ENCODE measurements at regions not wholly inside any gene's neighbourhood (a gene's known extent, or its start where the extent isn't known, plus 50 kb on each side); places are given as distances from the start of the nearest gene placed in this dataset.

GRCh38 chr1:209379280-209379679 is 204.2 kb upstream of the CAMK1G start (continued):
- TF ChIP-seq ZIC2 (tag by site-specific recombination; IDR thresholded peaks at IDR 0.05) (no peak), ZNF114 (tag by site-specific recombination; IDR thresholded peaks at IDR 0.05) (no peak), ZNF529 (tag by site-specific recombination; IDR thresholded peaks at IDR 0.05; ENCODE audit: insufficient replicate concordance) (no peak), KLF9 (tag by site-specific recombination; IDR thresholded peaks at IDR 0.05; ENCODE audit: low read depth) (no peak), ZNF426 (tag by site-specific recombination; IDR thresholded peaks at IDR 0.05) (no peak), ZNF473 (tag by site-specific recombination; IDR thresholded peaks at IDR 0.05) (no peak), ZNF692 (tag by site-specific recombination; IDR thresholded peaks at IDR 0.05) (no peak), INSM2 (tag by site-specific recombination; IDR thresholded peaks at IDR 0.05) (no peak), ZNF366 (tag by site-specific recombination; conservative IDR thresholded peaks at IDR 0.05) (no peak)

- no peaks in the 10 kb centered on the region for H3K9me3 ChIP-seq (ENCODE audit: control insufficient read depth, insufficient read depth, low read depth, low read length)
- no peak overlapping the region for H3K4me3 ChIP-seq (ENCODE audit: low read depth, low read length)
- H3K4me1 ChIP-seq (ENCODE audit: control insufficient read depth, insufficient read depth, low read length) = no peaks in the 10 kb centered on the region
- CTCF ChIA-PET = interaction anchor here (0.7 kb wide), 1 partner anchor 27 kb away, joined by 3 read pairs; no protein-coding TSS in a partner anchor
- POLR2A ChIA-PET = no interaction called here
- H3K36me3 ChIP-seq (ENCODE audit: control insufficient read depth in 2 of 2, insufficient read depth in 1 of 2, low read length in 2 of 2) = no peaks in the 10 kb centered on the region
- TF ChIP-seq ZNF311 (tag by site-specific recombination; IDR thresholded peaks at IDR 0.05; ENCODE audit: borderline replicate concordance) (no peak), HOXC10 (CRISPR knock-in tag; IDR thresholded peaks at IDR 0.05) (no peak), ZNF214 (tag by site-specific recombination; IDR thresholded peaks at IDR 0.05; ENCODE audit: borderline replicate concordance) (no peak), ATF2 (tag by site-specific recombination; IDR thresholded peaks at IDR 0.05; ENCODE audit: low read depth) (no peak), ZNF558 (tag by site-specific recombination; IDR thresholded peaks at IDR 0.05) (no peak), ZNF658 (tag by site-specific recombination; IDR thresholded peaks at IDR 0.05) (no peak), ZNF10 (tag by site-specific recombination; IDR thresholded peaks at IDR 0.05) (no peak), PBX3 (CRISPR knock-in tag; IDR thresholded peaks at IDR 0.05) (no peak), ZNF404 (tag by site-specific recombination; IDR thresholded peaks at IDR 0.05) (no peak), ZNF18 (tag by site-specific recombination; IDR thresholded peaks at IDR 0.05) (no peak)
- no peak overlapping the region for H3K27ac ChIP-seq (ENCODE audit: extremely low read depth, low read depth, low read length)
Measured at GRCh38 chr1:209380420-209380819, 203.1 kb upstream of the CAMK1G start.
